RKO (cell line): ENCODE measurements at regions not wholly inside any gene's neighbourhood (a gene's known extent, or its start where the extent isn't known, plus 50 kb on each side); places are given as distances from the start of the nearest gene placed in this dataset.
A peak's percentile ranks its signal among the peaks of the same experiment; 100 is the strongest.

Experiments
- DNase-seq: peaks from one replicate; pipeline ENCODE4 v3.0.0-alpha.2; 2016; ENCODE audit warnings: low spot score

DNA sequence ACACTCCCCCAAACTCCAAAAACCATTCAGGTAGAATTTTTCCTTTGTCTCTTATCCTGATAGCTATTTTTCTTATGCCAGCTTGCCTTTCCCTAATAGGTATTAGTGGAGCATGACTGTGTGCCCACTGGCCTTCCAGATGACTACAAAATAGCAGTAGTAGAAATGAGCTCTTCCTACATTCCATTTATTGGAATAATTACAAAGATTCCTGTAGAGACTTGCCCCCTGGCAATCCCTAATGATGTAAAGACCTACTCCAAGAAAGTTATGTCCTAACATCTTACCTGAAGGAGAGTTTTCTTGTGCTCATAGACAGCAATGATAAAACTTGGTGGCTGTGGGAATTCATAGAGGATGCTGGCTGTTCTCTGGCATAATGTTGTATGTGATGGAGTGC is 501.8 kb downstream of the GATA3 start:
- DNase-seq = no peak

DNA sequence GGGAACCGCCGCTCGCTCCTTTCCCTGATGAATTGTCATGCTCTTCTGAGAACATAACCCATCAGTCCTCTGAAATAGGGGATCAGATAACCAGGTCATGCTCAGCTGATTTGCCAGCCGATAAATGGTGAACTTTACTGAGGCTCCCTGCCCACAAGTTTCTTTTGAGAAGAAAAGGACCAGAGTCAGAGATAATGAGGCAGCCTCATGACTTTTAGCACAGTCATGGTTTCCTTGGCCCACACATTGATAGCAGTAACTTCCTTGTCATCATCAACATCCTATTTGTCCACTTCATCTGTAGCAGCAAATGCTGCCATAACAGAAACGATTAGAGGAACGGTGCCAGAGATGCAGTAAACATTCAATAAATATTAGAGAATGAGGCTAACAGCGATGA is 509.0 kb downstream of the GATA3 start:
- no peak for DNase-seq

DNA sequence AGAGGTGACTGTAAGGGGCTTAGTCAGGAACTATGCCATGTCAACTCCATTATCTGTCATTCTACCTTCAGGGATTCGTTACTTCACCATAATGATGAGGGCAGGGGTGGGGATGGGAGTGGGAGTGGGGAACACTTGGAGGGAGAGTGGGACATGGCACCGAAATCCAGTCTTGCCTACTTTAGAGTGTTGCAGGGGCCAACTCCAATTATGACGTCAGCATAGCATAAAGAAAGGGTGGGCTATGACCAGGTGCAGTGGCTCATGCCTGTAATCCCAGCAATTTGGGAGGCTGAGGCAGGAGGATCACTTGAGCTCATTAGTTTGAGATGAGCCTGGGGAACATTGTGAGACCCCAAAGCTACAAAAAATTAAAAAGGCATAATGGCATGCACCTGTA is 512.2 kb downstream of the GATA3 start:
- DNase-seq = no peak

DNA sequence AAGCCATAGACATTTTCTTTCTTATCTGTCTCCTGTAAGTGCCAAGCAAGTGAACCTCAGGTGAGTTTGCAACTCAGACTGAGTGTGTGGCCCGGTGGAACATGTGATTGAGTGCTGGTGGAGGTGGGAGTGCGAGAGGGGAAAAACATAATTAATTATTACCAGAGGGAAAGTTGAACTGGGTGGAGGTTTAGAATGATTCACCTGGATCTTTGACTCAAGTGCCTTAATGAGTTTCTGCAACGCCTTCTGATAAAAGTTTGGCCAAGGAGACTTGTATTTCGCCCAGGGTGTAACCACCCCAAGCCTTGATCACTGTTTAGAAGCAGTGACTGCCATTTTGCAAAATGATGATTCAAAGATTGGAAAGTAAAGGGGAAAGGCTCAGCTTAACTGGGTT is 513.9 kb downstream of the GATA3 start:
- DNase-seq = no peak

DNA sequence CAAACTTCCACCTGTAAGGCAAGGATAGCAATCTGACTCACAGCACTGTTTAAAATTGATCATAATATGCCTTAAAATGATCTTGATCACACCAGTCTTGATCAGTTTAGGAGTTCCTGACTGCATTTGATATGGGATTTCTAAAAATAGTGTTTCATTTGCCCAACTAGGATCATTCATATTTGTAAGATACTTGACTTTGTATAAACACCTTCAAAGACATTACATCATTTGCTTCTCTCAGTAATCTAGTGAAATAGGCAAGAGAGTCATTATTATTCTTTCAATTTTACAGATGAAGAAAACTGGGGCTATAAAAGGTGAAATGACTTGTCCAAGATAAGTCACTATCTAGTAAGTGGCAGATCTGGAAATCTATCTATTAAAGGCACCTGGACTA is 521.1 kb downstream of the GATA3 start:
- no peak for DNase-seq

DNA sequence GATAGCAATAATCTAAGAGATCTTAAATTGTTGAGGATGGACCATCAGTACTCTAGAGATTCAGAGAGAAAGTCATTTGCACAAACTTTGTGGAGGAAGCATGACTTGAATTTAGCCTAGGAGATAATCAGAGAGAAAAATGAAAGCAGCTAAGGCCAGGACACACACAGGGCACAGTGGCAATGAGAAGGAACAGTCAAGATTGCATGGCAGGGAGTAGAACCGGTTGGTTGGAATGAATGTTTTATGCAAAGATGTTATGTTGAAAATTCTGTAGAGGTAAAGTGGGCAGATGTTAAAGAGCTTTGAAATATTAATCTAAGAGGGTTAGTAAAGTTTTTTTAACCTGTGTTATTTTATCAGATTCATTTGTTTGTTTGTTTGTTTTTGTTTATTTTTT is 521.8 kb downstream of the GATA3 start:
- no peak for DNase-seq

DNA sequence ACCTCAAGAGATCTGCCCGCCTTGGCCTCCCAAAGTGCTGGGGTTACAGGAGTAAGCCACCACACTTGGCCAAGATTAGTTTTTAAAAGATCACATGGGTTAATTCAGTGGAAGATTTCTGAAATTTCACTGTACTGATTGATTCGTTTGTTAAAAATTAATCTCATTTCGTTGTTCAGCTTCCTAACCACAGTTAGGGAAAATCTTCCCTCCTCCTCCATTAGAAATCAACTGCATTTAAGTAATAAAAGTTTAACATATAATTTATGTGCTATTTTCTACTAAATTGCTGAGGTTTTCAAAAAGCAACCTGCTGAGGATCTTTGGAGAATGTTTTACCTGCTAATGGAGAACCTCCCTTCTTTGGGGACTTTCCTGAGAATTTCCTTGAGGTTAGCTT is 522.4 kb downstream of the GATA3 start:
- no peak for DNase-seq

DNA sequence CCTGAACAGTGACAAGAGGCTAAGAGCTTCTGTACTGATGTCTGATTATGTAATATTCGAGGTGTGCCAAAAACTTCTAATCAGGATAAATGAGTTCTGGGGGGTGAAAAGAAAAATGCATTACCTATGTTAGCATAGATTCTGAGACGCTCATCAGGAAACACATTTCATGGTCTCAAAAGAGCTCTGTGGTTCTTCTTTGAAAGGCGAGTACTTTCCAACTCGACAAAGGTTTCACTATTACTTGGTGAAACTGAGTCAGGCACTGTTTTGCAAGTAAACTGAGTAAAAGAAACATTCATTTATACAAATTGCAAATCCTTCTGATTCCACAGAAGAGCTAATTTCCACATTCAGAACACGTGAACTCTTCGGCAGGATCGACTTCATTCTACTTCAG is 523.2 kb downstream of the GATA3 start:
- no peak for DNase-seq

DNA sequence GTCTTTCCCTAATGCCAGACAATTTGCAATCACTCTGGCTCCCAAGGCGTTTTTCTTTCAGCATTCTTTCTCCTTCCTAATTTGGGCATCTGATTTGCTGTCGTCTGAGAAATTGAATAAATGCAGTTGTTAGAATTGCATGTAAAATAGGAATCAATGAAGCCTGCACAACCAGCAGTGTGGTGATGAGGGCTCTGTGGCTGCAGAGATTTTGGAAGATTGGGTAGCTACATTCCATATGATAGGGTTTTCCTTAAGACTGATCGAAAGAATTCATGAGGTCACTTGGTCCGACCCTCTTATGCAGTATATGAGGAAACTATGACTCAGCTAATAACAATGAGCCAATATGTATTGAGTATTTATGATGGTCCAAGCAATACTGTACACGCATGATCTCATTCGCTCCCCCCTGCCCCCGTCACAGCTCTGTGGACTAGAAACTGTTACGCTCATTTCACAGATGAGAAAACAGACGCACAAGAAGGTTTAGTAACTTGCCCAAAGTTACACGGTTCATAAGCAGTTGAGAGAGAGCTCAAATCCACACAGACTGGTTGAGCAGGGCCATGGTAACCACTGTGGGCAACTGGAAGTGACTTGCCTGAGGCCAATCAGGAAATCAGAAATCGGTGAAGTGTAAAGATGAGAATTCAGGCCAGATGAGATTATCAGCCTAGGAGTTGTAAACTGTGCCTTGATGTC is 527.2 kb downstream of the GATA3 start:
- no peak for DNase-seq

DNA sequence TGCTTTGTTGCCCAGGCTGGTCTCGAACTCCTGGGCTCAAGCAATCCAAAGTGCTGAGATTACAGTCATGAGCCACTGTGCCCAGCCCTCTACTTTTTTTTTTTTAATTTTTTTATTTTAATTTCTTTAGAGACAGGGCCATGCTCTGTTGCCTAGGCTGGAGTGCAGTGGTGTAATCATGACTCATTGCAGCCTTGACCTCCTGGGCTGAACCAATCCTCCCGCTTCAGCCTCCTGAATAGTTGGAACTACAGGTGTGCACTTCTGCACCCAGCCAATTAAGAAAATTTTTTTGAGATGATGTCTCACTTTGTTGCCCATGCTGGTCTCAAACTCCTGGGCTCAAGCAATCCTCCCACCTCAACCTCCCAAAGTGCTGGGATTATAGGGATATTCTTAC is 528.6 kb downstream of the GATA3 start:
- no peak for DNase-seq

DNA sequence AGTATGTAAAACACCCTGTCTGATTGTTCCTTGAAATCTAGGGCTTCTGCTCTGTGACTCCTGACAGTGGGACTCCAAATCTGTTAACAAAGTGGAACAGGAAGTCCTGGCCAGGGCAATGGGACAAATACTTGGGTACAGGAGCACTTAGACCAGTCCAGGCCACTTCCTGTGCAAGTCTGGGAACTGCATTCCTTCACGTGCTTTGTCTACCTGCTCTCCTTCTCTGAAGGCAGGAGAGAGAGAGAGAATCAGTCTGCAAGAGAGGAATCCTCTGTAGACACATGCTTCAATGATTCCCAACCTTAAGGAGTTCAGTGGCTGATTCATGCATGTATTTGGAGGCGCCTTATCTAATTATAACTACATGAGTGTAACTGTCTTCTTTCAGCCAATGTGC is 530.2 kb downstream of the GATA3 start:
- DNase-seq = no peak

DNA sequence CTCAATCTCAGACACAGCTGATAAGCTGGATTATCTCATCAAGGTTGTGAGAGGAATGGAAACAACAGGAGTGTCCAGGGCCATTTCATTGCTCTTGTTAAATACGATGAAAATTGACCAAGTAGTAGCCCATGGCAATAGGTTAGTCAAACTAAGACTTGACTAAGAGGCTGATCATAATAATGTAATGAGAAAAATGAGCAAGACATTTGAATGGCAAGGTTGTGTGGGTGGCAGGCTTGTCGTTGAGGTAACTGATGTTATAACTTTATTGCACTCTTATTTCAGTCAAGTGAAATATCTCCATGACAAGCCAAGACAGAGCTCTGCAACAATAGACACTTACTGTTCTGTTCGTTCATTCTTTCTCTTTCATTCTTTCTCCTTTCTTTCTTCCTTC is 532.0 kb downstream of the GATA3 start:
- no peak for DNase-seq

DNA sequence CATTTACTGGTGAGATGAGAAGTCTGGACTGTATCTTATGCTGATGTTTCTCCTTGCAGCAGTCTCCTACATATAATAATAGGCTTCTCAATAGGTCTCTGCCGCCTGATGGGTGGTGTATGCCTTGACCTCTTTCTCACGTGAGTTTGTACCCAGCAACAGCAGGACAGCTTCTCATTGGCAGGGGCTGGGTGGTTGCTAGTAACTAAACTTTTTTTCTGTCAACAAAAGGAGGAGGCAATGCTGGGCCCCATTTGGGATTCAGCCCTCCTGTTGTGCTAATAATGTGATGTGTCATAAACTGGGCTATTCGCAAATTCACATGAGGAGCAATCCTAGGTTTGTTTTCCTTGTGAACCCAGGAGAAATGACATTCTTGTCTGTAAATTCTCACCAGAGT is 533.6 kb downstream of the GATA3 start:
- no peak for DNase-seq

DNA sequence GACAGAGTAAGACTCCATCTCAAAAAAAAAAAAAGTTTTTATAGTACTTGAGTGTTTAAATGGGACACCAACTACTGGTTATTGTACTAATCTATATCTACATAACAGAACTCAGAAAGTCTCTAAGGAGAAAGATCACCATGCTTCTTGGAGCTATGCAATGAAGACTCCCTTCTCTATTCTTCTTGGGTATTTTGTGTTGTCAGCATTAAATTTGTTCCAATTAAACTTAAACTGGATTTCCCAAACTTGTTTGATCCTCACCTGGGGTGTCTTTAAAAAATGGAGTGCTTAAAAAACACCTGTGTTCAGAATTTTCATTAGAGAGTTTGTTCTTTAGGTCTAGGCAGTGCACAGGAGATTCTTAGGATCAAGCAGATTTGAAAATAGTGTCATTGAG is 536.0 kb downstream of the GATA3 start:
- DNase-seq = no peak

DNA sequence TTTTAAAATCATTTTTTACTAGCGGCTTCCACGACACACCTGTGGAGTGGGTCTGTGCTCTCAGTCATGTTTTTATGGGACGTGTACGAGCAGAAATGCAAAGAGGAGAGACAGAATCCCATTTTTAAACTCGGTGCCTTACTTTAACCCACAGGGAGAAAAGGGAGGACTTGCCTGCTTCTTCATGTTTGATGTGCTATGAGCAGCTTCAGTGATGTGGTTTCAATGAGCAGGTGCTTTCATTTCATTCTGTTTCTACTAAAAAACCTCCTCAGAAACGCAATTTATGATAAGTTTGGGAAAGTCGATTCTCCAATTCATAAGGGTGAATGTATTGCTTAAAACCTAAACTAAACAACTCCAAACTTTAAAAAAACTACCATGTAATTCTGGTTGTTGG is 537.2 kb downstream of the GATA3 start:
- DNase-seq = no peak

DNA sequence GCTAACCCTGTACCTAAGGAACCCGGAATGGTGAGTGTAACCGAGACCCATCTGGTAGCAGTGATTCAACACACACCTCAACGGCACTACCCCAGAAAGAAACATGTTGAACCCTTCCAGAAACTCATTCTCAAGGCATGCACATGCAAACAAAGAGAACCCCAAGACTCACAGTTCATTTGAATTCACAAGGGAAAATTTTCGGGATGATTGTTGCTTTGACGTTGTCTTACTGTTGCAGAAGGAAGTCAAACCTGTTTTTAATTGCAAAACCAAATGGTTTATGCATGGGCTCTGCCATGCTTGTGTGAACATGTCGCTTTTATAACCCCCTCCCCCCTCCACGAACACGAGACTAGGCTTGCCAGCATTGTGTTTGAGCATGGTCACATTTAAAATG is 539.7 kb downstream of the GATA3 start:
- DNase-seq = no peak

DNA sequence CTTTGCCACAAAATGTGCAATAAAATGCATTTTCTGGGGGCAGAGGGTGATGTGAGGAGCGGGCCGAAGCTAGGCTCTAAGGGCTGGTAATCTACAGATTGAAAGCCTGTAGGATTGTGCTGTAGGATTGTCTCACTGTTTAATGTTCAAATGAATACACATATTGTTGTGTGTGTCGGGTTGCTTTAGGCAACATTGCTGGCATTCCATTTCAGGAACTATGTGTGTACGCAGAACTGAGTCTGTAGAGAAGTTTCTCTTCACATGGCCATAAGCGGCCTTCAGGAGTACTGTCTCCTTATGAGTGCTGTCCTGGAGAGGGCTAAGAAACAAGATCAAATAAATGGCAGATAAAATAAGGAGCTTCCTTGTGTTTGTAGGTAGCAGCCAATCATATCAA is 540.2 kb downstream of the GATA3 start:
- DNase-seq = no peak

DNA sequence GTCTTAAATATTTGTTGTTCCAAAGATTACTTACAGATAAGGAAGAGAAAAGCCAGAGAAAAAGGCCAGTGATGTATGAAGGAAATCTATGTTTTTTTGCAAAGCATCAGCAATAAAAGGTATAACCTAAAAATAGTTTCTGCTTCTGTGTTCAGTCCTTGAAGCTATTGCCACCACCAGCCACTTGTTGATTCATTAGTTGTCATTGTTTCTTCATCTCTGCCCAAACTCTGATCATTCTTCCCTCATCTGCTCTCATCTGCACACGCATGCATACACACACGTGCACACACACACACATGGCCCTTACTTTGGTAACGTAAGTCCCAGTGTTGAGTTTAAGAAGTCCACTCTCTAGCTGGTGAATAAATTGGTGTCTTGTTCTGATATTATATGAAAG is 540.7 kb downstream of the GATA3 start:
- no peak for DNase-seq

DNA sequence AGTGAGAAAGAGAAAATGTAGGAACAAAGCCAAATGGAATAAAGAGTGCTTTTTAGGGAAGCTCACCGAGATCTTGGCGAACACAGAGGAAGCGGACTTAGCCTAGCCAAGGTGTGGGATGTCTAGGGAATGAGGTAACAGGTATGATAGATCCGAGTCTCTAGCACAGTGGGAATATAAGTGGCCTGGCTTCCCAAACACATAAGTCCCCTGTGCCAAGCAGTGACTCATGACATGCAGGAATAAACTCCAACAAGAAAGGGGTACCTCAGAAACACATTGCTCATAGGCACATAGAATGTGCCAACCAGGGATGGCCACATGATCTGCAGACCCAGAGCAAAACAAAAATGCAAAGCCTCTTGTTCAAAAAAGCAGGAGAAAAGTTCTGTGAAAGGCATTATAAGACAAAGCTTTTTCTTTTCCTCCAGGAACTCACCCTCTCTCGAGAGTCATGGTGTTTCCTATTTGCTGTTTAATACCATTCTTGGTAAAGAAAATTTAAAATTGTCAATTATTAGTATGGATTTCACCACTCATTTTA is 542.5 kb downstream of the GATA3 start:
- DNase-seq = no peak

DNA sequence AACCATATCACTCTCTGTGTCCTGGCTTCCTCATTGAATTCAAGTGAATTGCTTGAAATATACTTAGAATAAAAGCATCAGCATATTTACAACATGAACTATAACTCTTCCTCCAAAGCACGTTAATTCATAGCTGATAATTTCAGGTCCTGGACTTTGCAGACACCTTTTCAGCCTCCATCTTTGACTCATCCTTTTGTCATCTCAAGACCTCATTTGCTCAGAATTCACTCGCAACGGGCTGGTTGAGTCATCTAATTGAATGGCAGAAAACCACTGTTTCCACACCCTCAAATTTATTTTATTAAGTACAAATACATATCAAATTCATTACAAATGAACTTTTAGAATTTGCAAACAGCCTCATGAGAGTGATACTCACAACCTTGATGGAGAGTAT is 545.7 kb downstream of the GATA3 start:
- DNase-seq = peak; percentile 23

DNA sequence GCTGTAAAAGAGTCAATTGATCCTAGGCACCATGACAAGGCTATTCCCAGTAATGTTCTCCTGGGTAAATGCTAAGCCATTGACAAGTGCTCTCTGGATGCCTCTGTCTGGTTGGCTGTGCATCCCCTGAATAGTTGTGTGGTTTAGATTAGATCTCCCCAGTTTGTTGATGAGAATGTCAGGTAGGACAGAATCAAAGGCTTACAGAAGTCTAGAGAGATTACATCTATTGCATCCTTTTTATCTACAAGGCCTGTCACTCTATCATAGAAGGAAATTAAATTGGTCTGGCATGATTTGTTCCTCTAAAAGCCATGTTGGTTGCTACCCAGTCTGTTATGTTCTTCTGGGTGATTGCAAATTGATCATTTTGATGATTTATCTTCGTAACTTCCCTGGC is 548.3 kb downstream of the GATA3 start:
- DNase-seq = no peak

DNA sequence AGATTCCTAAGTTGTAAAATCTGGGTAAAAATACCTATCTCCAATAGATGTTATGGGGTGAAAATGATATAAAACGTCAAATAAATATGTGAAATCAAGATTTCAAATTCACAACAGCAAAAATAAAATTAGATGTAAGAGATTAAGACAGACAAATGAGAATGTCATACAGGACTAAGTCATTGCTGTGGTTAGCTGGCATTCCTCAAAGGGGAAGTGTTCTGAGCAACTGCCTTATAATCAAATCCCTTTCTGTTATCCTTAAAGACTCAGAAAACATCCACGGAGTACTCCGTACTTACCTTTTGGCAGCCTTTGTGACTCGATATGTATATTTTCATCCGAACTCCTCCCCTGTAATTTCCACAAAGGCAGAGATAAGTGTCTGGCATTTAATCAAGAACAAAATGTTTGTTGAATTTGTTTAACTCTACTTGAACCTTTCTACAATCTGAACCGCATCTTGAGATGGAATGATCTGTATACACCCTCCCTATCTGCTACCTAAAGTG is 559.6 kb downstream of the GATA3 start:
- DNase-seq = peak; percentile 25

DNA sequence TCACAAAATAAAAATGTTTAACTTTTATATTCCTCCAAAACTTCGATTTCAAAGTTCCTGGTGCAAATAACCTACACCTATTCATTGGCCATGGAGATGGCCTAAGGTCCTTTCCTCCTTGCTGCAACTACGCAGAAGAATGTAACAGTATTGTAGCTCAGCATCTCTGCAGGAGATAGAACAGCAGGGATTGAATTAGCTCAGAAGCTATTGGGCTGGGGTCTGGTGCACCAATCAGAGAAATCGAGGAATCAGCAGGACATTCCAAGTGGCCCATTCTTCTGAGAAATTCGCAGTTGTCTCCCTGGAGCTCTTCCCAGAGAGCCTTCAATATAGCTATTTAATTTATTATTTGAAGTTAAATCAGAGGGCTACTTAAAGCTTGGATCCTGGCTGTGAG is 560.6 kb downstream of the GATA3 start:
- DNase-seq = no peak

DNA sequence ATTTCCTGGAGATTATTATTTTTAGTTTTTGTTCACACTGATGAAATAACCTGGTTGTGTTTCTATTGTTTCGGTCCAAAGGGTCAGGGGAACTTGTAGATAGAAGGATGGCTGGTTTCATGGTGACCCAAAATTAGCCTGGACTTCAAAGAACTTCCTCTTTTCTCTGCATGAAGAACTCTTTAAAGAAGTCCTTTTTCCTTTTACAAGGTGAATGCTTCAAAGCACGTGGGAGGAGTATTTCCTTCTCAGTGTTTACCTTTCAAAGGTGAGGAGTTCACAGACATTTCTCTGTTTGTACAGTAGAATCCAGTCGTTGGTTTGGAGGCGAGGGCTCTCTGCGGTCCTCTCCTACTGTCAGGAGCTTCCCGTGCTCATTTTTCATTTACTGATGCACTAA is 561.7 kb downstream of the GATA3 start:
- no peak for DNase-seq
